ENCODE measurements at regions not wholly inside any gene's neighbourhood (a gene's known extent, or its start where the extent isn't known, plus 50 kb on each side); places are given as distances from the start of the nearest gene placed in this dataset.

GRCh38 chr2:83340424-83340823 is 1118.7 kb downstream of the SUCLG1 start:
- no peak for TF ChIP-seq ZBTB20 (tag by site-specific recombination; IDR thresholded peaks at IDR 0.05)
- TF ChIP-seq, protein P1, sequence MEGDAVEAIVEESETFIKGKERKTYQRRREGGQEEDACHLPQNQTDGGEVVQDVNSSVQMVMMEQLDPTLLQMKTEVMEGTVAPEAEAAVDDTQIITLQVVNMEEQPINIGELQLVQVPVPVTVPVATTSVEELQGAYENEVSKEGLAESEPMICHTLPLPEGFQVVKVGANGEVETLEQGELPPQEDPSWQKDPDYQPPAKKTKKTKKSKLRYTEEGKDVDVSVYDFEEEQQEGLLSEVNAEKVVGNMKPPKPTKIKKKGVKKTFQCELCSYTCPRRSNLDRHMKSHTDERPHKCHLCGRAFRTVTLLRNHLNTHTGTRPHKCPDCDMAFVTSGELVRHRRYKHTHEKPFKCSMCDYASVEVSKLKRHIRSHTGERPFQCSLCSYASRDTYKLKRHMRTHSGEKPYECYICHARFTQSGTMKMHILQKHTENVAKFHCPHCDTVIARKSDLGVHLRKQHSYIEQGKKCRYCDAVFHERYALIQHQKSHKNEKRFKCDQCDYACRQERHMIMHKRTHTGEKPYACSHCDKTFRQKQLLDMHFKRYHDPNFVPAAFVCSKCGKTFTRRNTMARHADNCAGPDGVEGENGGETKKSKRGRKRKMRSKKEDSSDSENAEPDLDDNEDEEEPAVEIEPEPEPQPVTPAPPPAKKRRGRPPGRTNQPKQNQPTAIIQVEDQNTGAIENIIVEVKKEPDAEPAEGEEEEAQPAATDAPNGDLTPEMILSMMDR (tag by site-specific recombination; IDR thresholded peaks at IDR 0.05), result no peak
- TF ChIP-seq ZNF416 (tag by site-specific recombination; IDR thresholded peaks at IDR 0.05), result no peak
- TF ChIP-seq ZNF24 (tag by site-specific recombination; IDR thresholded peaks at IDR 0.05), result no peak
- no peak for TF ChIP-seq ZNF560 (tag by site-specific recombination; IDR thresholded peaks at IDR 0.05; ENCODE audit: borderline replicate concordance)
- TF ChIP-seq HOXA7 (CRISPR knock-in tag; IDR thresholded peaks at IDR 0.05; ENCODE audit: borderline replicate concordance), result no peak
- TF ChIP-seq ZNF138 (tag by site-specific recombination; IDR thresholded peaks at IDR 0.05; ENCODE audit: borderline replicate concordance), result no peak
- no peak for TF ChIP-seq KLF16 (tag by site-specific recombination; IDR thresholded peaks at IDR 0.05)
- TF ChIP-seq OVOL3 (tag by site-specific recombination; IDR thresholded peaks at IDR 0.05), result no peak
- no peak for TF ChIP-seq ZNF248 (tag by site-specific recombination; IDR thresholded peaks at IDR 0.05)

All from HEK293 (cell line).